Calu3 (cell line): ENCODE measurements at regions not wholly inside any gene's neighbourhood (a gene's known extent, or its start where the extent isn't known, plus 50 kb on each side); places are given as distances from the start of the nearest gene placed in this dataset.

ENCODE experiments used
- BruUV-seq: library from RNA; stranded (reverse); fragments of 400-500 nt; replicated peaks from 2 replicates; lab custom pipeline; 2021; lab: Mats Ljungman, UMichigan
- CTCF ChIA-PET: fragments of 300-600 bp; sonication (Branson Sonifier 250); formaldehyde crosslinking; loops from one replicate; lab custom pipeline; 2022; ENCODE audit warnings: antibody characterized with exemption; lab: Charles Lee
- DNase-seq: peaks from one replicate; pipeline ENCODE4 v3.0.0; 2022
- H3K27ac Mint-ChIP-seq: one replicate; pipeline ENCODE4 v1.8.0; 2022; ENCODE audit warnings: mixed read lengths; ENCODE audit not compliant: unreplicated experiment
- H3K27me3 Mint-ChIP-seq: one replicate; pipeline ENCODE4 v1.8.0; 2022; ENCODE audit warnings: mixed read lengths; ENCODE audit not compliant: unreplicated experiment
- H3K36me3 Mint-ChIP-seq: one replicate; pipeline ENCODE4 v1.8.0; 2022; ENCODE audit warnings: mild to moderate bottlenecking, moderate library complexity, mixed read lengths; ENCODE audit not compliant: insufficient read depth, unreplicated experiment
- H3K4me1 Mint-ChIP-seq: one replicate; pipeline ENCODE4 v1.8.0; 2022; ENCODE audit warnings: mild to moderate bottlenecking, low read depth, mixed read lengths; ENCODE audit not compliant: unreplicated experiment
- H3K4me3 Mint-ChIP-seq: one replicate; pipeline ENCODE4 v1.8.0; 2022; ENCODE audit warnings: mild to moderate bottlenecking, low read depth, moderate library complexity, mixed read lengths; ENCODE audit not compliant: unreplicated experiment
- H3K9me3 Mint-ChIP-seq: one replicate; pipeline ENCODE4 v1.8.0; 2022; ENCODE audit warnings: low read depth, mixed read lengths; ENCODE audit not compliant: unreplicated experiment
- intact Hi-C: fragments of 100-400 bp; cut with micrococcal nuclease; formaldehyde crosslinking; loops from one replicate; pipeline ENCODE4 v1.10.0; 2022; ENCODE audit not compliant: unreplicated experiment
- TF ChIP-seq, protein P1 (sequence below): fragments of 200-600 bp; IDR thresholded peaks from one replicate; pipeline ENCODE4 v1.8.0; 2022; ENCODE audit warnings: antibody characterized with exemption; ENCODE audit not compliant: unreplicated experiment

DNA sequence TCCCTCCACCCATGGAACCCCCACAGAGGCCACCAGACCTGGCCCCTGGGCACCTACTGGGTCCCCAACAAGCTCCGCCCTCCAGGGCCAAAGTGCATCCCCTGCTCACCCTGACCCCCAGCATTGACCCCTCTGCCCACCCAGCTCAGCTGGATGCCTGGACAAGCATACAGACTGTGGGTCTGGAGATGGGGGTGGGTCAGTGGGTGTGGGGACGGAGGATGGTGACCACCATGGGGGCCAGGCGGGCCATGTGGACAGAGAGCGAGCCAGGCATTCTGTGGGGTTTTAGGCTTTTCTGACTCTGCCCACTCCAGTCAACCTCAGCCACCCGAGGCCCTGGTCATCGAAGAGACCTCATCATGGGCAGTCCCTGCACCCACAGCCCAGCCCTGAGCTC is 183.7 kb downstream of the BRD1 start:
- Mint-ChIP-seq H3K27ac (no peak overlapping the region), H3K27me3 (peaks cover 56% of the 10 kb centered on the region), H3K36me3 (no peaks in the 10 kb centered on the region), H3K4me3 (no peak overlapping the region), H3K9me3 (peaks cover 2% of the 10 kb centered on the region), H3K4me1 (no peaks in the 10 kb centered on the region)
- intact Hi-C loops, result no loop called here
- CTCF ChIA-PET, result no interaction called here
- DNase-seq, result no peak
- TF ChIP-seq, protein P1, sequence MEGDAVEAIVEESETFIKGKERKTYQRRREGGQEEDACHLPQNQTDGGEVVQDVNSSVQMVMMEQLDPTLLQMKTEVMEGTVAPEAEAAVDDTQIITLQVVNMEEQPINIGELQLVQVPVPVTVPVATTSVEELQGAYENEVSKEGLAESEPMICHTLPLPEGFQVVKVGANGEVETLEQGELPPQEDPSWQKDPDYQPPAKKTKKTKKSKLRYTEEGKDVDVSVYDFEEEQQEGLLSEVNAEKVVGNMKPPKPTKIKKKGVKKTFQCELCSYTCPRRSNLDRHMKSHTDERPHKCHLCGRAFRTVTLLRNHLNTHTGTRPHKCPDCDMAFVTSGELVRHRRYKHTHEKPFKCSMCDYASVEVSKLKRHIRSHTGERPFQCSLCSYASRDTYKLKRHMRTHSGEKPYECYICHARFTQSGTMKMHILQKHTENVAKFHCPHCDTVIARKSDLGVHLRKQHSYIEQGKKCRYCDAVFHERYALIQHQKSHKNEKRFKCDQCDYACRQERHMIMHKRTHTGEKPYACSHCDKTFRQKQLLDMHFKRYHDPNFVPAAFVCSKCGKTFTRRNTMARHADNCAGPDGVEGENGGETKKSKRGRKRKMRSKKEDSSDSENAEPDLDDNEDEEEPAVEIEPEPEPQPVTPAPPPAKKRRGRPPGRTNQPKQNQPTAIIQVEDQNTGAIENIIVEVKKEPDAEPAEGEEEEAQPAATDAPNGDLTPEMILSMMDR, result no peak
- BruUV-seq, result no TSS peak

- CTCF ChIA-PET, result no interaction called here
Observed at GRCh38 chr22:49643466-49643865, 184.2 kb downstream of the BRD1 start.

GRCh38 chr22:49642741-49643140 is 184.9 kb downstream of the BRD1 start:
- CTCF ChIA-PET, result no interaction called here
- Mint-ChIP-seq H3K27me3 (peaks cover 64% of the 10 kb centered on the region), H3K4me3 (no peak overlapping the region), H3K36me3 (no peaks in the 10 kb centered on the region), H3K27ac (no peak overlapping the region), H3K4me1 (no peaks in the 10 kb centered on the region), H3K9me3 (peaks cover 2% of the 10 kb centered on the region)
- DNase-seq, result no peak
- TF ChIP-seq, protein P1, result no peak
- intact Hi-C loops, result no loop called here
- no TSS peak for BruUV-seq

More at GRCh38 chr22:49643466-49643865, 184.2 kb downstream of the BRD1 start:
- Mint-ChIP-seq H3K27me3 (peaks cover 58% of the 10 kb centered on the region), H3K36me3 (no peaks in the 10 kb centered on the region), H3K27ac (no peak overlapping the region), H3K4me1 (no peaks in the 10 kb centered on the region), H3K4me3 (no peak overlapping the region), H3K9me3 (peaks cover 2% of the 10 kb centered on the region)
- BruUV-seq, result no TSS peak
- TF ChIP-seq, protein P1, result no peak
- DNase-seq, result no peak
- intact Hi-C loops, result no loop called here

- peaks cover 2% of the 10 kb centered on the region for H3K9me3 Mint-ChIP-seq
- TF ChIP-seq, protein P1, result no peak
- DNase-seq, result no peak
- intact Hi-C loops, result no loop called here
- H3K36me3 Mint-ChIP-seq, result no peaks in the 10 kb centered on the region
- H3K4me3 Mint-ChIP-seq, result no peak overlapping the region
- no peaks in the 10 kb centered on the region for H3K4me1 Mint-ChIP-seq
- BruUV-seq, result no TSS peak
- CTCF ChIA-PET, result no interaction called here
- no peak overlapping the region for H3K27ac Mint-ChIP-seq
- peaks cover 64% of the 10 kb centered on the region for H3K27me3 Mint-ChIP-seq
Observed at GRCh38 chr22:49642331-49642730, 185.3 kb downstream of the BRD1 start.
